HEK293T (cell line): ENCODE measurements at regions not wholly inside any gene's neighbourhood (a gene's known extent, or its start where the extent isn't known, plus 50 kb on each side); places are given as distances from the start of the nearest gene placed in this dataset.

Source experiments
- ARNT ChIP-seq: fragments of 450-650 bp; IDR thresholded peaks from 2 replicates; pipeline ENCODE4 v1.6.1; 2017; ENCODE audit warnings: mild to moderate bottlenecking
- BHLHE40 ChIP-seq: fragments of 450-650 bp; IDR thresholded peaks from 2 replicates; pipeline ENCODE4 v1.6.1; 2016; ENCODE audit warnings: mild to moderate bottlenecking, moderate library complexity, borderline replicate concordance
- CTBP1 ChIP-seq: fragments of 450-650 bp; IDR thresholded peaks from 2 replicates; pipeline ENCODE4 v1.6.1; 2016; ENCODE audit warnings: borderline replicate concordance
- FOXM1 ChIP-seq: fragments of 450-650 bp; IDR thresholded peaks from 2 replicates; pipeline ENCODE4 v1.6.1; 2017; ENCODE audit warnings: mild to moderate bottlenecking, borderline replicate concordance
- HDGF ChIP-seq: fragments of 450-650 bp; IDR thresholded peaks from 2 replicates; pipeline ENCODE4 v1.6.1; 2017; ENCODE audit warnings: antibody characterized with exemption, borderline replicate concordance
- NFRKB ChIP-seq: fragments of 450-650 bp; IDR thresholded peaks from 2 replicates; pipeline ENCODE4 v1.6.1; 2016; ENCODE audit warnings: mild to moderate bottlenecking, moderate library complexity
- PKNOX1 ChIP-seq: fragments of 450-650 bp; IDR thresholded peaks from 2 replicates; pipeline ENCODE4 v1.6.1; 2016
- SP1 ChIP-seq: fragments of 450-650 bp; IDR thresholded peaks from 2 replicates; pipeline ENCODE4 v1.6.1; 2017
- SUZ12 ChIP-seq: fragments of 450-650 bp; IDR thresholded peaks from 2 replicates; pipeline ENCODE4 v1.6.1; 2016; ENCODE audit warnings: mild to moderate bottlenecking
- TARDBP ChIP-seq: fragments of 450-650 bp; IDR thresholded peaks from 2 replicates; pipeline ENCODE4 v1.6.1; 2016
- ZNF384 ChIP-seq: fragments of 450-650 bp; IDR thresholded peaks from 2 replicates; pipeline ENCODE4 v1.6.1; 2016

- TF ChIP-seq NFRKB (no peak), SP1 (no peak), BHLHE40 (no peak), TARDBP (no peak), PKNOX1 (no peak), FOXM1 (no peak), SUZ12 (no peak), HDGF (no peak), ZNF384 (no peak), ARNT (no peak), CTBP1 (no peak)
Observed at GRCh38 chr1:67524143-67525052, 94.2 kb upstream of the SERBP1 start.
